ENCODE measurements at regions not wholly inside any gene's neighbourhood (a gene's known extent, or its start where the extent isn't known, plus 50 kb on each side); places are given as distances from the start of the nearest gene placed in this dataset.

DNA sequence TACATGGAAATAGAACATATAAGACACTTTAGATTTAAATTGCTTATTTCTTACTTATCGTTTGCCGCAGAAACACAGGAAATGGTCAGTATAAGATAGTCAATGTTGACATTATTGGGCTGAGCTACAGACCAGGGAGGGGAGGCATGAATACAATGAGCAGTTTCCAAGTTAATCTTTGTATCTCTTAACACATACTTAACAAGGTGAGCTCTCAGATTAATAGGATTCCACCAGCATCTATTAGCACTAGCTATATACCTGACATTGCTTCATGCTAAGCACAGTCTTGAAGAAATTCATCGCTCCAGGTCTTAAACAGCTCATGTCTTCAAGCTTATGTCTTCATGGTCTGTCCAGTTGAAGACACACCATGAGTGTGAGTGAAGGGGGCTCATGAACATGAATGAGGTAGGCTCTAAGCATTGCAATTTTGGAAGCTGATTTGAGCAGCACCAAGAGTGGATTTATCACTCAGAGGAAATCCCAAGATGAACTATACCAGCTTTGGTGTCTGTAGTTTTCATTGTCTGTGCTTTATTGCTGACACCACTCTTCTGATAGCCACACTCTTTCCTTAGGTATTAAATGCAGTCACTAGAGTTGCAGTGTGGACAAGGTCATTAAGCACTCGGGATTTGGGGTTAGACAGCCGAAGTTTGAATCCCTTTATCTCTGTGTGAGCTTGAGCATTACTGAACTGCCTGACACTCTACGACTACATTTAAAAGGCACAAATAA lies 359.3 kb upstream of the EPHA4 start (continued):
- TF ChIP-seq YY1 (IDR thresholded peaks at IDR 0.05; ENCODE audit: low read depth, low read length) = no peak
- TF ChIP-seq RXRA (IDR thresholded peaks at IDR 0.05; ENCODE audit: insufficient read depth, low read depth, low read length) = no peak
- TF ChIP-seq SP2 (IDR thresholded peaks at IDR 0.05; ENCODE audit: low read length) = no peak
- TF ChIP-seq NRF1 (IDR thresholded peaks at IDR 0.05; ENCODE audit: low read depth, low read length) = no peak
- TF ChIP-seq JUN (IDR thresholded peaks at IDR 0.05; ENCODE audit: low read depth, low read length) = no peak
- TF ChIP-seq SIRT6 (IDR thresholded peaks at IDR 0.05; ENCODE audit: low read length) = no peak
- TF ChIP-seq HDAC2 (IDR thresholded peaks at IDR 0.05; ENCODE audit: borderline replicate concordance in 1 of 2, low read depth in 2 of 2, low read length in 2 of 2) = no peak
- no peak for TF ChIP-seq KDM5A (IDR thresholded peaks at IDR 0.05; ENCODE audit: low read length)

Measured in H1 (cell line).